NCI-H187 (cell line): ENCODE measurements at regions not wholly inside any gene's neighbourhood (a gene's known extent, or its start where the extent isn't known, plus 50 kb on each side); places are given as distances from the start of the nearest gene placed in this dataset.
A peak's percentile ranks its signal among the peaks of the same experiment; 100 is the strongest.

Experiments used
- DNase-seq, 2 experiments: peaks; one replicate each; lab custom pipeline; 2025; lab: John Stamatoyannopoulos, UW

DNA sequence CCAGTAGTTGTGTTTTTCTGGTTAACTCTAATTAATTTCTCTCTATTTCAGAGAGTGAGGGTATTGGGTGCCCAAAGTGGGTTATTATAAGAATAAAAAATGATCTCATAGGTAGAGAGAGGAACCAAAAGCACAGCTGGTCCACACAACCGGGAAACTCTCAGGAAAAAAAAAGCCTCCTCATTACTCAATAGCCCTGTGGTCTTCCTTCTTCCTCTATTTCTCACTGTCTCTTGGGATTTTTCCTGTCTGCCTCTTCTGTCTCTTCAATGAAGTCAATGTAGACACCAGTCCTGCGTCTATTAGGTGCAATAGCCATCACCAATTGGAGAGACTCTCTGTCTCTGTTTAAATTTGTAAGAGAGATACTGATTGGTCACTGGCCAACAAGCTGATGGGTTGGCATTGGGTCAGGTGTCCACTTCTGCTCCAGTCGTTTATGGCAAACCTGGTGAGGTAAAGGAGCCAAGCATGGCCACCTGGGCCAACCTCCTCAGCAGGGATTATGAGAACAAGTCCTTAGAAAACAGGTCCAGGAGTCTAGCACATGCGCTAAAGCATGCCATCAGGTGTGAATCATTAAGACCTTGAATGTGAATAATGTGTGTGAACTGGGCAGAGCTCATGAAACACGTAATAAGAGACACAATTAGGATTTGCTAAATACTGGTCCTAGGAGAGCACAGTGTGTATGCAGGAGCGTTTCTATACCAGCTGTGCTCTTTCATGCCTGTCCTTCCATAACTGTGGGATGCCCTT, 443.0 kb upstream of the RUNX1 start:
- no peak for DNase-seq

DNA sequence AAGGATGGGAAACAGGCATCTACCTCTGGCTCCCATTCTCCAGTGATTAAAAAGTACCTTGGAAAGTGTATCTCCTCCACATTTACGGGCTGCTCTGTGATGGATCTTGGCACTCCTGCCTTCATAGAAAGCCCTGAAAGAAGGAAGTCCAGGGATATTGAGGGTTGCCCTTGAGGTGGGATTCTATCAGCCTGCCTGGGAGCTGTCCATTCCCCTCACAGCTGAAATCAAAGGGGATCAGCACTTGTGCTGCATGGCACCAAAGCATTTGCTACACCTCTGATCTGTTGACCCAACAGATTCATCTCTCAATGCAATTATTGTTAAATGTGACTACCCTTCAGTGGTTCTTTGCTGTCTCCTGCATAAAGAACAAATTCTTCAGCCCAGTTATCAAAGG, 442.0 kb upstream of the RUNX1 start:
- DNase-seq, result no peak

DNA sequence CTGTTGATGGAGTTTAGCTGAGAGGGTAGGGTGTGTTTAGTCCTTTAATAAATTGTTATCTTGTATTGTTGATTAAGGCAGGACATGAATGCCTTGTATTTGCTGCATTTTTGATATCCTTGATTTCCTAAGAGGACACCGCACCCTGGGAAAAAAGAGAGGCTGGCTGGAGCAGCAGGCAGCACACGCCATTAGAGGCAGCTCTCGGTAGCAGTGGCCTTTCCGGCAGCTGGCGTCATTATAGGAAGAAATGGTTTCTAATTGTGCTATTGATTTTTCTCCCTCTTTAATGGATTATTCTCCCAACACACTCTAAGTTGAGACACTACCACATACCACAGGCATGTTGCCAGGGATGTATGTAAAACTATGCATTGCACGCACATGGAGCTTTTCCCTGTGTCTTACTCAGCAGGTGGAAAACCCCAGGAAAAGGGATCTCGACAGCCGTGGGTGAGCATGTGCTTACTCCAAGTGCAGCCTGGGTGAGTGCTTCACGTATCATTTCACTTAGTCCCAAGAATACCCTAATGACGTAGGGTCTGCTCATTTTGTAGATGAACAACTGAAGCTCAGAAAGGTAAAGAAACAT, 440.4 kb upstream of the RUNX1 start:
- DNase-seq, result peak in 1 of 2 experiments; percentile 27

DNA sequence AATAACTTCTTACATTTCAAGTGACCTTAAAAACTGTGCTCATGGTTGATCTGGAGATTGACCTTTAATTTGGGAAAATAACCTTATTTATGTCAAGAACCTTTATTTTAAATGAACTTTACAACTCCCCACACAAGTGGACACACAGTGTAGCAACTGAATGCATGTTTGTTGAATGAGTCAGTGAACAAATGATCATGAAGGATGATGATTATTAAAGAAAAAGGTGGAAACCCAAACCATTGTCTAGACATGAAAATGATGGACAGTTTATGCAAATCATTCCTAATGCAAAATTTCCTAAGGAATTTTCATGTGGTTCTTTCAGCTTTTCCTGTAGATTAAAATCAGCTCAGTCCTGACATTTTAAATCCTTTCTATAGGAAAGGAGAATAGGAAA, 439.8 kb upstream of the RUNX1 start:
- DNase-seq, result no peak

DNA sequence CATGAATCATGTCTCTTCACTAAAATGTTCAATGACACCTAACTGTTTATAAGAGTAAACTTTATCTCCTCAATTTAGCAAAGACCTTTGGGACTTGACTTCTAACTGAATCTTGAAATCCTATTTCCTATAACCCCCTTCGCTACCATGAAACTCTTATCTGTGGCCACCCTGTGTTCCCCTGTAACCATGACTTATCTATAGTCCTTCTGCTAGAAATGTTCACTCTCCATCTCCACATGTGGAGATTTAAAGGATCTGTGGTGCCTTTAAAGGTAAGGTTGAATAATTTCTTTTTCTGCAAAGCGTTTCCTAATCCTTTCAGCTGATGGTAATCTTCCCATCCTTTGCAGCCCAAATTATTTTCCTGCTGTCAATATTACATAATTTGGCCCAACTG, 436.3 kb upstream of the RUNX1 start:
- DNase-seq, result no peak

DNA sequence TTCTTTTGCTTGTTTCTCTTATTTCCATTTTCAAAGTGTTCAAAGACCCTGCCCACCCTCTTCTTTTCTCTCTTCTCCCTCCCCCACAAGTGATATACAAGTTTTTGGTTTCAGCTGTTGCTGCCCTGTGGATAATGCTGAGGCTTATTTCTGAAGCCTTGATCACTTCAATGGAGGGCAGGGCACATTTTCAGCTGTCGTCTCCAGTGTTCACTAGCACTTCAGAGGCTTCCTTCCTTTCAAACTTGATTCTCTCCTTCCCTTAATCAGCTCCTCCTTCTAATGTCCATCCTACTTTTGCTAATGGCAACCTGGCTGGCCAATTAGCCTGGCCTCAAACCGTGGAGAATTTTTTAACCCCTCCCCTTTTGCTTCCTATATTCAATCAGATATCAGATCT, 435.7 kb upstream of the RUNX1 start:
- no peak for DNase-seq

DNA sequence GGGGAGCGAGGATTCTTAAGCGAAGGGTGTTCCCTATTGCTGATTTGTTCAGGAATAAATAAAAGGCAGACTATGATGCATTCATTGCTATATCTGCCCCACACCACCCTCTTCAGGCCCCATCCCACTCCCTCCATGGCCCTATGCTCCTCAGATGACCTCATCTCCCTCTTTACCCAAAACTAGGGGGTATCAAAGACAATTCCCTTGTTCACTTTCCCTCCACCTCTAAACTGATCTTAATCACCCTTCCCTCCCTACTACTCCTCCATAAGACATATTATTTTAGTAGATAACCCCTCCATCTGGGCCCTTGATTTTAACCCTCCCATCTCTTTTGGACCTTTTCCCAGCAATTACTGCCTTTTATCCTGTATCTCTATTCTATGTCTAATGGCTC, 434.9 kb upstream of the RUNX1 start:
- no peak for DNase-seq

DNA sequence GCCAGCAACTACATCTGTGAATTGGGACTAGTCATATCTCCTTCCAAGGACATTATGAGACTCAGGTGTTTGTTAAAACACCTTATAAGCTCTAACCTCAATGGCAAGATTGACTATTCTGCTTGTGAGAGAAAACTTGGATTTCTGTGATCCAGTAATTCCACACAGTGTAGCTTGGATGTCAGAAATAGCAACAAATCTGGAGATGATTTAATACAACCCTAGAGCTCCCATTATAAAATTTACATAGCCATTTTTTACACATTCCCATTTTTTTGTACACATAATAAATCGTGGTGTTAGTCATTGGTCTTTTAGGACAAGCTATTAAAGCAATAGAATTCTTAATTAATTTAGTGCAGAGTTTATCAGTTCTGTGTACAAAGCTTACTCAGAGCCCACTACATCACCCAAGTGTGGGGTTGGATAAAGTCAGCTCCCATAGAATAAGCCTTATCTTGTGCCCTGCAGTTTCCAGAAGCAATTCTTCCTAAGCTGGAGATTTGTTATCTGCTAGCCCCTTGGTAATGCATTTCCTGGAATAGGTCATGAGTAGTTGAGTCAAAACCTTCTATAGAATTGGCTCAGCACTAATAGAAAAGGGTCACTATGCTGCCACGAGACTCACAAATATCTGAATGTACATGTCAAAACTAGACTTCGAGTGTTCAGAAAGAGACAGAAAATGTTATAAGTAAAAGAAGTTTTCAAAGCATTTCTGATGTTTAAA, 434.0 kb upstream of the RUNX1 start:
- no peak for DNase-seq

DNA sequence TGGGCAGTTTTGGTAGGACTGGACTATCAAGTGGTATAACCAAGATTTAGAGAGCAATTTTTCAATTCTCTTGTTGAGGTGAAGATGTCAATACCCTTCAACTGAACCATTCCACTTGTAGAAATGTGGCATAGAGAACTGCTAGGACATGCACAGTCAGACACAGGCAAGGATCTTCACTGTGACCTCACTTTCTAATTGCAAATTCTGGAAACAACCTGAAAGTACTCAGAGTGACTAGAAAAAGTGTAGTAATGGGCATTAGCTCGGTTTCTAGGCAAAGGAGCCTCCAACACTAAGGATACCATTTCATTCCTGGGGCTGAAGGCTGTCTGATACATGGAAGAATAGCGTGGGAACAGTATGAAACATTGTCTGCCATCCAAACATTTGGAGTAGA, 433.0 kb upstream of the RUNX1 start:
- no peak for DNase-seq

DNA sequence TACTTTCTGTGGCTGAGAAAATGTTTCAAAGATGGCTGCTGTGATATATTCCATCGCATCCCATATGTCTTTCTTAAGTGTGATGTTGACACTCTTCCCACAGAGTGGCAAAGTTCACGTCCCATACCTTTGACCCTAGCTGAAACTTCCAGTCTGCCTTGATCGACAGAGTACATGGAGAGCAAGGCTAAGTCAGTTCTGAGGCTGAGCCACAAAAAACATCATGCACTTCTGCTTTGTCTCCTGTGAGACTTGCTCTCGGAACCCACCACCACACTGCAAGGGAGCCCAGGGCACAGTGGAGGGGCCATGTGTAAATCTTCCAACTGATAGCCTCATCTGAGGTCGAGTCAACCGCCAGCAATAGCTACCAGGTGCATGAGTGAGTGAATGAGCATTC, 431.9 kb upstream of the RUNX1 start:
- no peak for DNase-seq

DNA sequence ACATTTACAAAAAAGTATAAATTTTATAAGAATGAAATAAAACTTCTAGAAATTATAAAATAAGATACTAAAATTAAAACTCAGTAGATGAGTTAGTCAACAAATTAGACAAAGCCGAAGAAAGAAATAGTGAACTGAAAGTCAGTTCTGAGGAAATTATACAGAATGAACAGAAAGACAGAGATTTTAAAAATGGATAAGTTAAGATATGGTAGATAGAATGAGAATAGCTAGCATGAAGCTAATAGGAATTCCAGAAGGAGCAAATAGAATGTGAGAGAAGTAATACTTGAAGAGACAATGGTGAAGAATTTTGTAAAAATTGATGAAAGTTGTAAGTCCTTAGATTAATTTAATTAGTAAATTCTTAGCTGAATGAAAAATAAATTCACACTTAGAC, 430.4 kb upstream of the RUNX1 start:
- DNase-seq, result no peak

DNA sequence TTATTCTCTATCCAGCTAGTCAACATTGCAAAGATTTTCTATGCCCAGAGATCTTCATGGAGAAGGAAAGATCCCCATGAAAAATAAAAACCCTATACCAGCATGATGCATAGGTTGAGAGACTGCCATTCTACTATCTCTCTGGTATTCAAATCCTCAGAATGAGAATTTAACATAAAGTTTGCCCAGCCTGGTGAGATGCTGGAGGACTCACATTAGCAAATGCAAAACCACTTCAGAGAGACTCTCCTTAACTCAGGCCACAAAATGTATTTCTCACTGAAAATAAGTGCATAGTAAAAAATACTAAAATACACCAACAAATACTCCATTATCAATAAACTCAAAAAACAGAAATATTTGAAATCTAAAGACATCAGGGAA, 430.0 kb upstream of the RUNX1 start:
- no peak for DNase-seq

DNA sequence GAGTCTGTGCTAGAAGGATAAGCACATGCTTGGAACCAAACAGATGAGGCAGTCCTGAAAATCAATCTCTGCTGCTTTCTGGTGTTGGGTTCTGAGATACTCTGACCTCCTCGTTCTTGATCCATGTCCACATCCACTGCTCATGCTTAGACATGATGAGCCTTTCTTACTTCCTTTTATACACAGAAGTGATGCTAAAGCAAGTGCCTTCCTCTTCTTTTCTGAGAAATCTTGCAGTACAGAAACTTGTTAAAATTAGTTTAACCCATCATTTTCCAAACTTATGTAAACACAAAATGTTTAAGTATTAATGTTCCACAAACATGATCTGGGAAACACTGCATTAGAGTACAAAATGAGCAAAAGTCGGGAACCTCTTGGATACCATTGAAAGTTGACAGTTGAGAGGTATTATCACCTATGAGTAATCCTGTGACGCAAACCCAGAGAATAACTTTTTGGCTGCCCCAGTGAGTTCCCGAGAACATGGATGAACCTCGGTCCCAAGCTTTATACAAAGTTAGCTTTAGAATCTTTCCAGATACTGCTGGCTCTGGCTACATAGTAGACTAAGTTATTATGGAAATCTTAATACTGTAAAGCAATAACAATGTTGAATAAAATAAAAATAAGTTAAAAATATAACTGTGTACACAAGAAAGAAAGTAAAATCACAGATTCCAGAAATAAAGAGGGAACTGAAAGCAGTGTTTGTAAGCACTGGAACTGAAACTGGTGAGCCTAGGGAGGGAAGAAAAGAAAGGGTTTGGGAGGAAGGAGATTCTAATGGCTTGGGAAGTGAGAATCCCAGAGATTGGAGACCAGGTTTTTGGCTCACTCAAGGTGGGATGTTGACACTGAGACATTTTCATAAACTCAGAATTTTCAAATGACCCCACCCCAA, 429.3 kb upstream of the RUNX1 start:
- DNase-seq, result no peak

DNA sequence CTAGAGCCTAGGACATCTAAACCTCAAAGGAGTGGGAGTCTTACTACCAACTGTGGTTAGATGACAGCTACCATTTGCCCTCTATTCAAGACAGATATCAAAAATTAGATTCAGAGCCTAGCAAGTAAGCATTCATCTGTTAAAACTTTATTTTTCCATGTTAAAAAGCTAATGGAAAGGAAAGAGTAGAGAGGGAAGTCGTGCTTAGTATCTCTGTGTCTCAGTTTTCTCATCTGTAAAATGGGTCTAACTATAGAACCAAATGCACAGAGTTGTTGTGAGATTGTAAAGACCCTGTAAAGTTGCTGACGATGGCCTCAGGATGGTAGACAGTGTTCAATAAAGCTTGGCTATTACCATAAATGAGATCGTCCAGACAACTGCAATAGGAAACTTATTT, 428.5 kb upstream of the RUNX1 start:
- DNase-seq, result no peak

DNA sequence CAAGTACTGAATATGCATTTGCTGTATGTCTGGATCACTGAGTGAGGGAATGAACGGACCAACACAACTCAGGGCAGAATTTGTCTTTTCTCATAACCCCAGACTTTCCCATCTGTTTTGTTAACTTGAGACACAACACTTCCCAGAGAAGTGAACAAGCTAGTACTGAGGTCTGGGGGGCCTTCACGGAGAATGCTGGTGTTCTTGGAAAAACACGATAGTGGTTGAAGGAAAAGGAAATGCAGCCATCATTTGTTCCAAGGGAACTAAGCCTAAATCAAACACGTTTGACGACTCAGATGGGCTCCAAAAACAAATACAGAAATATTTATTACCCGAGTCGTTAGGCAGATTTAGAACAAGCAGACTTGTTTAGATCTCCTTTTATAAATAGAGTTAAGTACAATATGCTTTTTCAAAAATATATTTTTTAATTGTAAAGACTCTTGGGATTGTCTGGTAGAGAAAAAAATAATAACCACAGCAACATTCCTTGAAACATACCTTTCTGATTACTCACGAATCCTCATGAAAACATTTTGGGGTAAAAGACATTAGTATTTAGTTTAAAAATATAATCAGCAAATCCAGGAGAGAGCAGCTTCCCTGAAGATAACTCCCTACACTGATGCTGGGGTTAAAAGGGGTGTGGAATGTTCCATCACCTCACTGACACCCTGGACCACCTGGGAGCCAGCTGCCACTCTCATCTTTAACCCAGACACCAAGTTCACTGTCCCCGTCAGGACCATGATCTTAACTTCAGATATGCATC, 427.7 kb upstream of the RUNX1 start:
- DNase-seq, result no peak

DNA sequence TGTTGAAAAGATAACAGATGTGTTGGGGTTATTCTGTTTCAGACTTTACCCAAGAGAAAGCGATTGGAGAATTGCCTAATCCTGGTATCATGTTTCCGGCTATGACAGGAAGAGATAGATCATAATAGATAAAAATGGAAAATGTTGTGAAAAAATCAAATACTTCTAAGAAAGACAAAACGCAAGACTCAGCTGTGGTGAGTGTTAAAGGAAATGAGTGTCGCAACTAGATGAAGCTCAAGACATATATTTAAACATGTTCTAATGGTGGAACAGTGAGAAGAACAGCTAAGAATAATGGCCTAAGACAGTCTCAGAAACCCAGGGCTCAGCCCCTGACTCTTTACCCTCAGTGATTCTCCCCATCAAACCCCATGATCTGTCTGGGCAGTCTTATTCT, 426.7 kb upstream of the RUNX1 start:
- no peak for DNase-seq

DNA sequence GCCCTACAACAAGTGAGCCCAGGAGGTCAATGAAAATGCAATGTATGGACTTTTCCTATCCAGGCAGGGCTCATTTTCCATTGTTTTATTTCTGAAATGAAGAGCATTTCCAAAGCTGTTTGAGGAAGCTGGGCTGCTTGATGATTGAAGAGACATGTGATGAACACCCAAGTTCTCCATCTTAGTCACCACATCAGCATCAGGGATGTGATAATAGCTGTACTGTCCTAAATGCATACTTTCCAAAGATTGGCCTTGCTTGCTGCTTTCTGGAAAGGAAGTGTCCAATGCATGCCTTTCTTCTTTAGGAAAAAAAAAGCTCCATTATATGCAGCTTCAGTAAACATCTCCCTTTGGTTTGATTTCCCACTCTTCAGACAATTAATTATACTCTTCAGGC, 425.9 kb upstream of the RUNX1 start:
- no peak for DNase-seq

DNA sequence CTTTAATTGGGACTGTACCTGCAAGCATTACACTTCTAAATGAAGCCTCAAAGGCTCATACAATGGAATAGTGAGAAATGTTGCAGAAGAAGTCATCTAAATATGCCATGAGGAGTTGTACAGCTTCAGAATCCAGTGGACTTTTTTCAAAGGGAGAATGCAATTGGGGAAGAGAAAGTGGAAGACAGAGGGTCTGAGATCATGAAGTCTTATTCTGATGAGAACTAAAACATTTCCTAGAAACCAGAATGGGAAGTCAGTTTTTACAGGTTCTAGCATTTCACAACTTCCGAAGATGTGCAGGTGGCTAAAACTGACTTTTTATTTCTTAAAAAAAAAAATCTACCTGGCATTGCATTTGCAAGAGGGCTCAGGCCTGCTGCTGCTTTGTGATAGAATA, 424.4 kb upstream of the RUNX1 start:
- DNase-seq, result no peak

DNA sequence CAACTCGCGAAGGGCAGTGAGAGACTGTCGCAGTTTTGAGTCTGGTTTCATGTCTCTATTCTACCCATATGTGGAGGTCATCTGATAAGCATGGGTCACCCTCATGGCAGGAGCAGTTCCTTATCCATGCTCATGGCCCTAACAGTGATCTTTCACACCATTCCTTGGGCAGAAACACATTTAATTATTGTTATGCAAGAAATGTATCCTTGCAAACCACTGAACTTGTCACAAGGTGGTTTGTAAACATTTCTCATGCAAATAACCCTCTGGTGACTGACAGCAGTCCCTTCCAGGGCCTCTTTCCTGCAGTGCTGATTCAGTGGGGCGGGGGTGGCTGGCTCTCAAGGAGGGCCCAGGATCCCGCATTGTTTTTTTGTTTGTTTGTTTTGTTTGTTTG, 421.4 kb upstream of the RUNX1 start:
- DNase-seq, result no peak

DNA sequence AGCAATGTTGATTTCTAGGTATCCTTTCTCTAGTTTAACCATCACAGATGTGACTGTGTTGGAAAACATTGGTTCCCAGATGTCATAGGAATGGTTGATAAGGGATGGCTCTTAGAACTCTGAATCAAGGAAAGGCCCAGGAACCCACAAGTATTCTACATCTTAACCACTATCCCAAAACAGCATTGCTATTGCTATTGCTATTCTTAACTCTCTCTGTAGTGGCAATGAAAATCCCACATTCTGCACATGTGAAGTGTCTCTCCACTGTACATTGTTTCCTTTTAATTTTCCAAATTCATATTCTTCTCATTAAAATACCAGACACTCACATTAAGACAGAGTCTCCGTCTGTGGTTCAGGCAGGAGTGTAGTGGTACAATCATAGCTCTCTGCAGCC, 420.4 kb upstream of the RUNX1 start:
- no peak for DNase-seq

DNA sequence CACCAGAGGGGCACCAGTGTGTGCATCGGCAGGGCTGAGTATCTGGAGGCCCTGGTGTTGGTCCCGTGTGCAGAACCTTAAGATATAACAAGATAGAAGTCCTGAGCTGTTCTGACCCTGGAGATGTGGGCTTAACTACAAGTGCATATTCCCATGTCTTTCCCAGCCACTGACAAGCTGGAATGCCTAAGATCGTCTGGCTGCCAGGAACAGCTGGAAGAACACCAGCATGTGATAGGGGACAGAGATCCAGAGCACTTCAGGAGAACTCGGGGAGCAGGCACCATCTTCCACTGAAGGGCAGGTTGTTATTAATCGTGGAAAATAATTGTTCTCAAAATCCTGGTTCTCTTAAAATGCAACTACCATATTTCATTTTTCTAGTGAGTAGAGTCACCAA, 419.9 kb upstream of the RUNX1 start:
- no peak for DNase-seq

DNA sequence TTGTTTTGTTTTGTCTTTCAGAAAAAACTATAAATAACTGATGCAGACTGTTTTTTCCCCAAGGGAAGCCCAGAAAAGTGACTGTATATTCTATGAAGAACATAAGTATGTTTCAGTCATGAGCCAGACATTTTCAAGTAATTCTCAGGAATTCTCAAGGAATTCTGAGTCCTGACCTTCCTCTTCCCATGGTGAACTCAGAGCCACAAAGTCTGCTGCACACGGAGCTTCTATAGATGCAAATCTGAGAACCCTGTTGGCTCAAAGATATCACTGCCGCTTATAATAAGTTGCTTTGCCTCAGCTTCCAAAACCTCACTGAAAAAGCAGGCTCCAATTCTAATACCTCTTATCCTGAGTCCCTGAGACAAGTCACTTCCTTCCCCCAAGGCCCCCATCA, 418.5 kb upstream of the RUNX1 start:
- no peak for DNase-seq
